COLO668 (cell line): ENCODE measurements at regions not wholly inside any gene's neighbourhood (a gene's known extent, or its start where the extent isn't known, plus 50 kb on each side); places are given as distances from the start of the nearest gene placed in this dataset.

Source experiments
- DNase-seq: peaks from one replicate; lab custom pipeline; 2025; ENCODE audit not compliant: unreplicated experiment; lab: John Stamatoyannopoulos, UW

DNA sequence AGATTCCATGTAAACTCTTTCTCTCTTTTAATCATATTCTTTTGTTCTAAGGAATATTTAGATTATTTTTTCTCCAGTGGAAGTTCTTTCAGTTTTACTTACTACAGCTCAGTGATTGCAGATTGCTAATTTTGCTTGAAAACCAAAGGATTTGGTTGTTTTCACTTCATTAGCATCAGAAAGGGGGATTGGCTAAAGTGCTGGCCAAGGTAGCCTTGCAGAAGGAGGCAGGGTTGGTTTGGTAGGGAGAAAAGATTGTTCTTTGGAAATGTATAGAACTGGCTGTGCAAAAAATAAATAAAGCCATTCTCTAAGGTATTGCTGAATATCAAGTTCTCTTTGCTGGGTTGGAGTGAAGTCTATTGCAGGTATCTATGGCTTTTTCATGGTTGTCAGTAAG lies 92.6 kb downstream of the FAT3 start:
- DNase-seq: no peak

GRCh38 chr11:92317721-92318120 lies 93.1 kb downstream of the FAT3 start:
- no peak for DNase-seq

DNA sequence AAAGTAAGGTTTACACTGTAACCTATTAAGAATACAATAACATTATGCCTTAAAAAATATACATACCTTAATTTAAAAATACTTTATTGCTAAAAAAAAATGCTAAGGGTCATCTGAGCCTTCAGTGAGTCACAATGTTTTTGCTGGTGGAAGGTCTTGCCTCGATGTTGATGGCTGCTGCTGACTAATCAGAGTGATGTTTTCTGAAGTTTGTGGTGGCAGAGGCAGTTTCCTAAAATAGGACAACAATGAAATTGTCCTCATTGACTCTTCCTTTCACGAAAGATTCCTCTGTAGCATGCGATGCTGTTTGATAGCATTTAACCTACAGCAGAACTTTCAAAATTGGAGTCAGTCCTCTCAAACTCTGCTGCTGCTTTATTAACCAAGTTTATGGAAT lies 97.6 kb downstream of the FAT3 start:
- no peak for DNase-seq

DNA sequence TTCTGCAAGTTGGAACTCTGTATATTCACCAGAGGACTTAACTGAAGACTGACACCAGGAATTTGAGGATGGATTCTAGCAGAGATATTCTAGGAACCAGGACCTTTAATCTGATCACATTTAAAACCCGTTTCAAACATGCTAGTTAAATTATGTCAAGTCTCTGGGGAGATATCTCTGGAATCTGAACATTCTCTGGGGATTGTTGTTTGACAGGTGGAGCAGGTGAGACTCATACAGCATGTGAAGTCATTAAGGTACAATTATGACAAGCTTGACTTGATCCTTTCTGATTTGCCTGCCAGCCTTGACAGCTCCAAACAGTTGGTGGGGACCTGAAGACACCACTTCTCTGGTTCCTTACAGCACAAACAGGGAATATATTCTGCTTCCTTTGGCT lies 100.3 kb downstream of the FAT3 start:
- no peak for DNase-seq

- DNase-seq: no peak
Observed at GRCh38 chr11:92325416-92325815, 100.8 kb downstream of the FAT3 start.

DNA sequence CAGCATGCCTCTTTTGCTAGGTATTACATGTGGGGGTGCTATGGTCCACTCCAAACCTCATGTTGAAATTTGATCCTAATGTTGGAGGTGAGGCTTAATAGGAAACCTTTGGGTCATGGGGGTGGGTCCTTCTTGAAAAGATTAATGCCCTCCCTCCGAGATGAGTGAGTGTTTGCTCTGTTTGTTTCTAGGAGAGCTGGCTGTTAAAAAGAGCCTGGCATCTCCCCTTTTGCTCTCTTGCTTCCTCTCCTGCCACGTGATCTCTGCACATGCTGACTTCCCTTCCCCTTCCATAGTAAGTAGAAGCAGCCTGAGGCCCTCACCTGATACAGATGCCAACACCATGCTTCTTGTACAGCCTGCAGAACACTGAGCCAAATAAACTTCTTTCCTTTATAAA lies 104.5 kb downstream of the FAT3 start:
- no peak for DNase-seq

- no peak for DNase-seq
Observed at GRCh38 chr11:92329646-92330045, 105.0 kb downstream of the FAT3 start.

- DNase-seq: no peak
Observed at GRCh38 chr11:92330114-92330513, 105.5 kb downstream of the FAT3 start.

DNA sequence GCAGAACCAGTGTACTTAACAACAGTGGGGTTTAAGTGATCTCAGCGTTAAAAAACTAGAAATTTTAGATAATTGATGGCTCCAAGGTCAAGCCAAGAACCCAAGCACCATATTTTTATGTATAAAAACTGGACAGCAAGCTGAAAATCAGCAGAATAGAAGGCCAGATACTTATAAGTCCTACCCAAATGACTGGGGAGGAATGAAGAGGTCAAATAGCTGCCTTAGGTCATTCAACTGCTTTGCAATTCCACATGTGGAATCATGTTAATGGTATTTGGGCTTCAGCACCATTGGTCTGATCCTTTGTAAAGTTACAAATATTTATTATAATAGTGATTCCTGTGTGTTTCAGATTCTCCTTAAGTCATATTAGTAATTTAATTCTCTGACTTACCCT lies 108.4 kb downstream of the FAT3 start:
- no peak for DNase-seq

GRCh38 chr11:92340839-92341238 lies 116.2 kb downstream of the FAT3 start:
- peak; percentile 22 for DNase-seq

GRCh38 chr11:92342034-92342720 lies 117.6 kb downstream of the FAT3 start:
- DNase-seq: no peak

- DNase-seq: no peak
Observed at GRCh38 chr11:92342886-92343285, 118.3 kb downstream of the FAT3 start.

DNA sequence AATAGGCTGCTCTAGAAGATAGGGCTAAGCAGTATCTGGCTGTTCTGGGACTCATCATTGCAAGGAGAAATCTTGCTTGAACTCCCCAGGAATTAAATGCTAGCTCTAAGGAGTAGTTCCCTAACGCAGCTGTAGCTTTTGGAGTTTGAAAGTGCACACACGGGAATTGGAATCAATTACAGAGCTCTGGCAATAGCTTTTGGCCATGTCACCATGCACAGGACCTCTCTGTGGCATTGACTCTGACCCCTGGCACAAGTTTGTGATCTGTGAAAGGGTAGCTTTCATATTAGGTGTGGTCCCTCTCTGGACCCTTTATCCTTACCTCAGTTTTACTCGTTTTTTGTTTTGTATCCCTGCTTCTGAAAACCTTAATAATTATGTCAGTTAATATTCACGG lies 121.6 kb downstream of the FAT3 start:
- no peak for DNase-seq

- DNase-seq: no peak
Observed at GRCh38 chr11:92347454-92347853, 122.8 kb downstream of the FAT3 start.

GRCh38 chr11:92349486-92350156 lies 125.0 kb downstream of the FAT3 start:
- no peak for DNase-seq

- no peak for DNase-seq
Observed at GRCh38 chr11:92357344-92357743, 132.7 kb downstream of the FAT3 start.

DNA sequence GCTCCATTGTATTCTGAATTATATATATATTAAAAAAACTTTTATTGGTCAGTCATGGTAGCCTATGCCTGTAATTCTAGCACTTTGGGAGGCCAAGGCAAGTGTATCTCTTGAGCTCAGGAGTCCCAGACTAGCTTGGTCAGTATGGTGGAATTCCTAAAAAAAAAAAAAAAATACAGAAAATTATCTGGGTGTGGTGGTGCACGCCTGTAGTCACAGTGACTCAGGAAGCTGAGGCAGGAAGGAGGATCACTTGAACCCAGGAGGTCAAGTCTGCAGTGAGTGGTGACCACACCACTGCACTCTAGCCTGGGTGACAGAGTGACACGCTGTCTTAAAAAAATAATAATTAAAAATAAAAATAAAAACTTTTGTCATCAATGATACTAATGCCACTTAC lies 133.2 kb downstream of the FAT3 start:
- DNase-seq: no peak

DNA sequence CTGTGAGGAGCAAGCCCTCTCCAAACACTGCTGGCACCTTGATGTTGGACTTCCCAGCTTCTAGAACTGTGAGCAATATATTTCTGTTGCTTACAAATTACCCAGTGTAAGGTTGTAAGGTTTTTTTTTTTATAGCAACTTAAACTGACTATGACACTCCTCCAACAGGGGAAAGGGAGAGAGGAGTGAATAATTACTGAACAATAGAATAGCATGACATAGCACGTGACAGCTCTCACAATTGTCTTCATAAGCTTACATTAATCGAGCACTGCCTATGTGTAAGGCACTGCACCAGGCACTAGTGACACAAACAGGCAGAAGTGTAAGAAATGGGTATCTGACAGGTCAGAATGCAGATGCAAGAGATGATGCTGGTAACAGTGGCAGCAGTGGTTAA lies 136.9 kb downstream of the FAT3 start:
- DNase-seq: no peak

DNA sequence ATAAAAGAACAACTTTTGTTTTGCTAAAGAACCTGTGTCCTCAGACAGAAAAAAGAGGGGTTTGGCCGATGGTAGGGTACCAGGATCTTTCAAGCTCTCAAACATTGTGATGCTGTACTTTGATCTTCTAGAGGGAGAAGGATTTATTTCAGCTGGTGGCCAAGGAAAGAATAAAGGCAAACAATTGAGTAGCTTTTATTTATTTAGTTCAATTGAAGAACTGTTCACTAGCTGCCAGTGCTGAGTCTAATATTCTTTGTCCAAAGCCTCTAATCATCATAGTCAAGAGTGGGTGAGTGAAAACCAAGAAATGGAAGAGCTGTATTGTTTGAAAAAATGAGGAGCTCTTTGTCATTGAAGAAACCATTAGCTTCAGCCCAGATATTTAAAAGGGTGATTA lies 138.4 kb downstream of the FAT3 start:
- no peak for DNase-seq

- DNase-seq: no peak
Observed at GRCh38 chr11:92364177-92364576, 139.6 kb downstream of the FAT3 start.

- DNase-seq: no peak
Observed at GRCh38 chr11:92376146-92376599, 151.6 kb downstream of the FAT3 start.

GRCh38 chr11:92376680-92377079 lies 152.1 kb downstream of the FAT3 start:
- DNase-seq: no peak

DNA sequence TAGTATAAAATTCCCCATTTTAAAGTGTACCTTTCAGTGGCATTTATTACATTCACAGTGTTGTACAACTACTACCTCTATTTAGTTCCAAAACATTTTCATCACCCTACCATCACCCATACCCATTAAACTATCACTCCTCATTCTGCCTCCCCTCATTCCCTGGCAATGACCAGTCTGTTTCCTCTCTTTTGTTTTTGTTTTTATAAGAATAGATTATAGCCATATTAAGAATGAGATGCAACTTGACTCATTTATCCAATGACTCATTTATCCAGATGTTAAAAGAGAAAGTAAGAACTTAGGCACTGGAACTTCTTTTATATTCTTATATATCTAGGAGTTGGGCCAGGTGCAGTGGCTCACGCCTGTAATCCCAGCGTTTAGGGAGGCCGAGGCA lies 156.3 kb downstream of the FAT3 start:
- no peak for DNase-seq
